Adrenal gland (tissue), 9 donors: ENCODE measurements at regions not wholly inside any gene's neighbourhood (a gene's known extent, or its start where the extent isn't known, plus 50 kb on each side); places are given as distances from the start of the nearest gene placed in this dataset.
A peak's percentile ranks its signal among the peaks of the same experiment; 100 is the strongest.

Experiments
- DNase-seq, 7 donors: peaks; one replicate each; pipeline ENCODE4 v3.0.0-alpha.2; 2019 to 2020
- H3K27ac ChIP-seq, 5 donors: fragments of 200-600 bp; sonication (generic) in 4 of 5; 1 replicate in 3 of 5; 2 replicates in 2 of 5; pipeline versions ENCODE4 v1.5.1 to v1.8.0; 2016 to 2020; ENCODE audit warnings: mild to moderate bottlenecking in 1 of 5
- H3K27me3 ChIP-seq: fragments of 200-600 bp; 2 replicates; pipeline ENCODE4 v1.8.0; 2021
- H3K36me3 ChIP-seq, 2 donors: fragments of 200-600 bp; replicated peaks in 1 of 2; 1 replicate in 1 of 2; 2 replicates in 1 of 2; pipeline versions ENCODE4 v1.5.1 to v1.8.0; 2018 to 2022
- H3K4me1 ChIP-seq, 2 donors: fragments of 200-600 bp; replicated peaks in 1 of 2; 1 replicate in 1 of 2; 2 replicates in 1 of 2; pipeline versions ENCODE4 v1.5.1 to v1.8.0; 2018 to 2021
- H3K4me3 ChIP-seq, 4 donors: fragments of 200-600 bp; sonication (generic) in 3 of 4; one replicate each; pipeline ENCODE4 v1.5.1; 2016 to 2018
- H3K9me3 ChIP-seq, 3 donors: fragments of 200-600 bp; sonication (generic) in 1 of 3; replicated peaks in 1 of 3; 1 replicate in 2 of 3; 2 replicates in 1 of 3; pipeline versions ENCODE4 v1.5.1 to v1.8.0; 2016 to 2021
- POLR2A ChIP-seq, 2 donors: fragments of 450-650 bp; IDR thresholded peaks; one replicate each; pipeline ENCODE4 v1.6.1; 2017; ENCODE audit warnings: antibody characterized with exemption in 2 of 2, mild to moderate bottlenecking in 2 of 2, moderate library complexity in 1 of 2
- WGBS, 4 donors: extraction: QIAGEN DNeasy Blood & Tissue Kit in 2 of 4; methylation state at CpG; one replicate each; pipeline versions ENCODE4 v1.1.5 to v1.1.7; 2013 to 2017; 5-methylcytosine and 5-hydroxymethylcytosine counted together
- intact Hi-C, 2 donors: fragments of 100-400 bp; cut with DNase I; formaldehyde crosslinking; loops; one replicate each; pipeline versions ENCODE4 v1.14.1 to v1.15.0; 2022 to 2023
- TF ChIP-seq, protein P1 (sequence below), 6 experiments: fragments of 450-650 bp in 4 of 6; fragments of 200-600 bp in 2 of 6; sonication (generic) in 1 of 6; IDR thresholded peaks; 1 replicate in 5 of 6; 2 replicates in 1 of 6; pipeline versions ENCODE4 v1.5.1 to v1.8.0; 2016 to 2021; ENCODE audit warnings: antibody characterized with exemption in 6 of 6, mild to moderate bottlenecking in 2 of 6, moderate library complexity in 1 of 6
- donor health status: healthy with polysubstance abuse.
- donor health status: Bipolar disorder and iron deficiency.
- donor health status: DM: yes; HTN: yes; CAD: no.
- donor health status: DM: no; HTN: no; CAD: no.
- donor health status: DM: no; HTN: no; CAD: no.

GRCh38 chr10:124324451-124324850 is 94.3 kb downstream of the OAT start:
- Histone ChIP-seq H3K27me3 (no peaks in the 10 kb centered on the region), H3K27ac (no peak overlapping the region), H3K36me3 (no peaks in the 10 kb centered on the region), H3K9me3 (no peaks in the 10 kb centered on the region), H3K4me3 (no peak overlapping the region), H3K4me1 (no peaks in the 10 kb centered on the region)
- intact Hi-C loops: no loop called here
- TF ChIP-seq, protein P1, sequence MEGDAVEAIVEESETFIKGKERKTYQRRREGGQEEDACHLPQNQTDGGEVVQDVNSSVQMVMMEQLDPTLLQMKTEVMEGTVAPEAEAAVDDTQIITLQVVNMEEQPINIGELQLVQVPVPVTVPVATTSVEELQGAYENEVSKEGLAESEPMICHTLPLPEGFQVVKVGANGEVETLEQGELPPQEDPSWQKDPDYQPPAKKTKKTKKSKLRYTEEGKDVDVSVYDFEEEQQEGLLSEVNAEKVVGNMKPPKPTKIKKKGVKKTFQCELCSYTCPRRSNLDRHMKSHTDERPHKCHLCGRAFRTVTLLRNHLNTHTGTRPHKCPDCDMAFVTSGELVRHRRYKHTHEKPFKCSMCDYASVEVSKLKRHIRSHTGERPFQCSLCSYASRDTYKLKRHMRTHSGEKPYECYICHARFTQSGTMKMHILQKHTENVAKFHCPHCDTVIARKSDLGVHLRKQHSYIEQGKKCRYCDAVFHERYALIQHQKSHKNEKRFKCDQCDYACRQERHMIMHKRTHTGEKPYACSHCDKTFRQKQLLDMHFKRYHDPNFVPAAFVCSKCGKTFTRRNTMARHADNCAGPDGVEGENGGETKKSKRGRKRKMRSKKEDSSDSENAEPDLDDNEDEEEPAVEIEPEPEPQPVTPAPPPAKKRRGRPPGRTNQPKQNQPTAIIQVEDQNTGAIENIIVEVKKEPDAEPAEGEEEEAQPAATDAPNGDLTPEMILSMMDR (IDR thresholded peaks at IDR 0.05): no peak
- TF ChIP-seq POLR2A (IDR thresholded peaks at IDR 0.05): no peak
- DNase-seq: peak in 2 of 7 donors; percentile 4 to 20
- WGBS, 4 donors: 47 to 72% (median 57%) methylated on average over 6 of the region's 6 CpGs

GRCh38 chr10:124323806-124324205 is 94.9 kb downstream of the OAT start:
- no peak for DNase-seq
- intact Hi-C loops: no loop called here
- TF ChIP-seq POLR2A (IDR thresholded peaks at IDR 0.05): no peak
- TF ChIP-seq, protein P1 (IDR thresholded peaks at IDR 0.05): no peak
- Histone ChIP-seq H3K27ac (no peak overlapping the region), H3K4me3 (no peak overlapping the region), H3K27me3 (no peaks in the 10 kb centered on the region), H3K9me3 (no peaks in the 10 kb centered on the region), H3K4me1 (no peaks in the 10 kb centered on the region), H3K36me3 (no peaks in the 10 kb centered on the region)
- 65 to 81% (median 70%) methylated on average over 5 of the region's 5 CpGs for WGBS, 4 donors

DNA sequence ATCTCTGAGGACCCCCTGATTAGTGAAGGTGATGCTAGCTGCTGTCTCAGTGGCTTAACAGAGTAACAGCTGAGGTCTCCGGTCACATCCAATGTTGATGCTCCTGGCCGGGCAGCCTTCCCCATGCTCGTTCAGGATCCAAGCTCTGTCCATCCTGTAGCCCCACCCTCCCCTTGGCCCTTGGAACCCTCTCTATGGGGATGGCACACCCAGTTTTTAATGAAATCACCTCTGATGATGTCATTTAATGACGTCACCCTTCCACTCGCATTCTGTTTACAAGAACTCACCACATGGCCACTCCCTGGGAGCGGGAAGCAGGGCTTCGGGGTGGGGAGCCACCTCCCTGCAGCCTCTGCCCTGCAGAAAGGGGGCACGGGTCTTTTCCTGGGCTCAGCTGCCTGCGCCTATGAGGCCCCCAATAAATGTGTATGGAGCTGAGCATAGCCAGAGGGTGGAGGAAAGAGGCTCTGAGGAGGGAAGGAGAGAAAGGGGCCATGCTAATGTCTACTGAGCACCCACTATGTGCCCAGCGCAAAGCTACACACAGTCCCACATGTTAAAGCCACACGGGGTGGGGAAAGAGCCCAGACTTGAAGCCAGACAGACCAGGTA is 95.5 kb downstream of the OAT start:
- Histone ChIP-seq H3K4me1 (no peaks in the 10 kb centered on the region), H3K27ac (no peak overlapping the region), H3K4me3 (no peak overlapping the region), H3K27me3 (no peaks in the 10 kb centered on the region), H3K9me3 (no peaks in the 10 kb centered on the region), H3K36me3 (no peaks in the 10 kb centered on the region)
- DNase-seq: peak in 2 of 7 donors; percentile 7 to 30
- intact Hi-C loops: no loop called here
- TF ChIP-seq, protein P1 (IDR thresholded peaks at IDR 0.05): no peak
- TF ChIP-seq POLR2A (IDR thresholded peaks at IDR 0.05): no peak
- WGBS, 4 donors: 61 to 78% (median 68%) methylated on average over 10 to 11 of the region's 11 CpGs

DNA sequence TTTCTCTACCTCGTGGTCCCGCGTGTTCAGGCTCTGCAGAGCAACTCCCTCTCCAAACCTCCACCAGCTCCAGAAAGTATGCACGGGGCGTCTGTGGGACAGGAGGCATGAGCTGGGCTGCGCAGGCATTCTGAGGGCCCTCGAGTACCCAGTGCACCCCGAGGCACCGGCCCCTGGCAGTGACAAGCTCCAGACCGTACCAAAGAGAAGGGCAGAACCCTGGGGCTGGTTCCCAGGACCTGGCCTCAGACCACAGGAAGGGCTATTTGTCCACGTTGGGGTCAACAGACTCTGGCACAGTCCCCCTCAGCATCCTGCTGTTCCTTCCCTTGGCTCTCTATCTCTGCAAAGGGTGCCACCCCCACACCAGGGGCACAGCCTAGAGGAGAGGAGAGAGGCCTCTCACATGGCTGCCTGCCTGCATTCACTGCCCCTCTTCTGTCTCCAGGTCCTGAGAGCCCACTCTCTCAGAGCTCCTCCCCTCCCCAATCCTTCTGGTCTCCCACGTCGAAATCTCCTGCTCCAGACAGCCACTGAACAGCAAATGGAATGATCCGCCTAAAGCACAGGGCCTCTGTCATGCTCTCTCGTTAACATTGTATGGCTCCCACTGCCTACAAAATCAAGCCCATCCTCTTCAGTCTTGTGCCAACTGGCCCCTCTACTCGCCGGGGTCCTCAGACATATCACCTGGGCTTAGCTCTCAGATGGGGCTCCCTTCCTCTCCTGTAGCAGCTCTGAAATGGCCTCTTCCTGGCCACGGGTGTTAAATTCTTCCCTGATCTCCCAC is 96.3 kb downstream of the OAT start:
- Histone ChIP-seq H3K27ac (no peak overlapping the region), H3K9me3 (no peaks in the 10 kb centered on the region), H3K4me1 (no peaks in the 10 kb centered on the region), H3K4me3 (no peak overlapping the region), H3K27me3 (no peaks in the 10 kb centered on the region), H3K36me3 (no peaks in the 10 kb centered on the region)
- TF ChIP-seq, protein P1 (IDR thresholded peaks at IDR 0.05): no peak
- TF ChIP-seq POLR2A (IDR thresholded peaks at IDR 0.05): no peak
- peak in 2 of 7 donors; percentile 4 to 18 for DNase-seq
- intact Hi-C loops: no loop called here
- 69 to 84% (median 72%) methylated on average over 12 to 18 of the region's 18 CpGs for WGBS, 4 donors
